WI38 (cell line): ENCODE measurements at regions not wholly inside any gene's neighbourhood (a gene's known extent, or its start where the extent isn't known, plus 50 kb on each side); places are given as distances from the start of the nearest gene placed in this dataset.

Source experiments
- H3K4me3 ChIP-seq: 2 replicates; pipeline ENCODE4 v1.5.1; 2011; ENCODE audit warnings: low read depth, mild to moderate bottlenecking, control low read depth, low read length
- CTCF ChIP-seq: IDR thresholded peaks from 2 replicates; pipeline ENCODE4 v1.5.1; 2012; ENCODE audit warnings: low read depth, mild to moderate bottlenecking, control low read depth, low read length

- no peak overlapping the region for H3K4me3 ChIP-seq
- no peak for TF ChIP-seq CTCF
These were observed 188.4 kb downstream of the AEBP2 start for GRCh38 chr12:19627719-19628118.

- no peak for TF ChIP-seq CTCF
- no peak overlapping the region for H3K4me3 ChIP-seq
These were observed 191.2 kb downstream of the AEBP2 start for GRCh38 chr12:19630536-19630935.

- no peak for TF ChIP-seq CTCF
- no peak overlapping the region for H3K4me3 ChIP-seq
These were observed 193.9 kb downstream of the AEBP2 start for GRCh38 chr12:19633194-19633593.

- H3K4me3 ChIP-seq, result no peak overlapping the region
- no peak for TF ChIP-seq CTCF
These were observed 194.3 kb downstream of the AEBP2 start for GRCh38 chr12:19633641-19634040.

- H3K4me3 ChIP-seq, result no peak overlapping the region
- TF ChIP-seq CTCF, result no peak
These were observed 200.6 kb downstream of the AEBP2 start for GRCh38 chr12:19639781-19640415.

GRCh38 chr12:19641235-19642080 lies 202.2 kb downstream of the AEBP2 start:
- no peak overlapping the region for H3K4me3 ChIP-seq
- no peak for TF ChIP-seq CTCF

GRCh38 chr12:19642345-19642744 lies 203.1 kb downstream of the AEBP2 start:
- no peak for TF ChIP-seq CTCF
- no peak overlapping the region for H3K4me3 ChIP-seq
